SK-N-SH (cell line): ENCODE measurements at regions not wholly inside any gene's neighbourhood (a gene's known extent, or its start where the extent isn't known, plus 50 kb on each side); places are given as distances from the start of the nearest gene placed in this dataset.

Experiments used
- CTCF ChIA-PET: fragments of 300-600, 350-600 bp; formaldehyde crosslinking; extraction: SDS; loops from one replicate; lab custom pipeline; 2021; lab: Yijun Ruan, JAX
- POLR2A ChIA-PET: fragments of 350-600 bp; sonication (Branson Sonifier 250); formaldehyde crosslinking; extraction: SDS; loops from one replicate; lab custom pipeline; 2020; ENCODE audit warnings: antibody characterized with exemption, inconsistent platforms; lab: Yijun Ruan, JAX
- DNase-seq: peaks from one replicate; pipeline ENCODE4 v3.0.0; 2012
- H2AFZ ChIP-seq: fragments of 200-600 bp; sonication (generic); 2 replicates; pipeline ENCODE4 v1.8.1; 2016; ENCODE audit warnings: antibody characterized with exemption, mild to moderate bottlenecking, low read depth
- H3F3A ChIP-seq: fragments of 200-600 bp; sonication (generic); replicated peaks from 2 replicates; pipeline ENCODE3; 2016; ENCODE audit warnings: antibody characterized with exemption, mild to moderate bottlenecking; ENCODE audit not compliant: insufficient read depth
- H3K27ac ChIP-seq, 2 experiments: fragments of 200-500 bp in 1 of 2; fragments of 200-600 bp in 1 of 2; sonication (Bioruptor generic) in 1 of 2; sonication (generic), shearing (Covaris generic) in 1 of 2; 2 replicates each; pipeline versions ENCODE4 v1.5.1 to v1.6.1; 2014 to 2016; ENCODE audit warnings: low read depth in 2 of 2, inconsistent platforms in 1 of 2, low read length in 1 of 2, mild to moderate bottlenecking in 1 of 2, mixed read lengths in 1 of 2
- H3K27me3 ChIP-seq: fragments of 200-600 bp; sonication (generic), shearing (Covaris generic); 2 replicates; pipeline ENCODE4 v1.6.1; 2016; ENCODE audit warnings: mixed run types; ENCODE audit not compliant: insufficient read depth
- H3K36me3 ChIP-seq, 2 experiments: fragments of 200-500 bp in 1 of 2; fragments of 200-600 bp in 1 of 2; sonication (Bioruptor generic) in 1 of 2; sonication (generic) in 1 of 2; replicated peaks in 1 of 2; 2 replicates each; pipeline versions ENCODE3 to v1.5.1; 2014 to 2016; ENCODE audit warnings: low read length in 1 of 2, mild to moderate bottlenecking in 1 of 2; ENCODE audit not compliant: insufficient read depth in 2 of 2, control insufficient read depth in 1 of 2
- H3K4me1 ChIP-seq, 2 experiments: fragments of 200-500 bp in 1 of 2; fragments of 200-600 bp in 1 of 2; sonication (Bioruptor generic) in 1 of 2; sonication (generic), shearing (Covaris generic) in 1 of 2; 2 replicates each; pipeline versions ENCODE4 v1.5.1 to v1.6.1; 2014 to 2016; ENCODE audit warnings: low read depth in 1 of 2, low read length in 1 of 2, mixed run types in 1 of 2; ENCODE audit not compliant: insufficient read depth in 2 of 2, control insufficient read depth in 1 of 2
- H3K4me2 ChIP-seq: fragments of 200-600 bp; sonication (generic), shearing (Covaris generic); 2 replicates; pipeline ENCODE4 v1.6.1; 2017; ENCODE audit warnings: mixed run types
- H3K4me3 ChIP-seq, 2 experiments: fragments of 200-500 bp in 1 of 2; fragments of 200-600 bp in 1 of 2; sonication (Bioruptor generic) in 1 of 2; sonication (generic), shearing (Covaris generic) in 1 of 2; 2 replicates each; pipeline versions ENCODE4 v1.5.1 to v1.8.1; 2014 to 2016; ENCODE audit warnings: low read depth in 2 of 2, inconsistent platforms in 1 of 2, low read length in 1 of 2, mild to moderate bottlenecking in 1 of 2, mixed read lengths in 1 of 2, moderate library complexity in 1 of 2
- H3K79me2 ChIP-seq: fragments of 200-600 bp; sonication (generic); 2 replicates; pipeline ENCODE4 v1.8.1; 2017; ENCODE audit warnings: mild to moderate bottlenecking; ENCODE audit not compliant: insufficient read depth
- H3K9ac ChIP-seq: fragments of 200-600 bp; sonication (generic); 2 replicates; pipeline ENCODE4 v1.6.1; 2017; ENCODE audit warnings: mixed run types
- H3K9me2 ChIP-seq: fragments of 200-600 bp; sonication (generic); 2 replicates; pipeline ENCODE4 v1.6.1; 2017; ENCODE audit warnings: mixed run types
- H3K9me3 ChIP-seq: fragments of 200-600 bp; sonication (generic); 2 replicates; pipeline ENCODE4 v1.6.1; 2017; ENCODE audit warnings: mixed run types, mild to moderate bottlenecking, moderate library complexity
- H4K20me1 ChIP-seq: fragments of 200-600 bp; sonication (generic); 2 replicates; pipeline ENCODE4 v1.6.1; 2017; ENCODE audit warnings: mild to moderate bottlenecking, mixed run types; ENCODE audit not compliant: insufficient read depth
- FOXM1 ChIP-seq: IDR thresholded peaks from 2 replicates; pipeline ENCODE4 v1.4.0; 2012; ENCODE audit warnings: low read depth, mild to moderate bottlenecking
- GATA2 ChIP-seq: sonication (generic); formaldehyde crosslinking; IDR thresholded peaks from 2 replicates; pipeline ENCODE4 v1.5.0; 2020; ENCODE audit warnings: mild to moderate bottlenecking, missing genetic modification reagents
- POLR2AphosphoS5 ChIP-seq: IDR thresholded peaks from 2 replicates; pipeline ENCODE4 v1.6.1; 2012; ENCODE audit warnings: low read depth, low read length
- RCOR1 ChIP-seq: fragments of 150-350 bp; IDR thresholded peaks from 2 replicates; pipeline ENCODE4 v1.6.1; 2017; ENCODE audit warnings: antibody characterized with exemption, low read length
- WGBS: methylation state at CpG from one replicate; pipeline ENCODE4 v1.1.6; 2017; ENCODE audit warnings: low lambda C conversion rate; 5-methylcytosine and 5-hydroxymethylcytosine counted together

GRCh38 chr22:47784367-47784983, 1022.0 kb downstream of the TBC1D22A start:
- Histone ChIP-seq H3K9me2 (no peaks in the 10 kb centered on the region), H3K4me2 (no peak overlapping the region), H3F3A (peaks cover 1% of the 10 kb centered on the region), H3K36me3 (no peaks in the 10 kb centered on the region), H2AFZ (no peak overlapping the region), H3K4me3 (no peak overlapping the region), H3K79me2 (no peaks in the 10 kb centered on the region), H3K27ac (no peak overlapping the region), H3K9ac (no peak overlapping the region), H3K4me1 (no peaks in the 10 kb centered on the region; a peak in 1 of 4 replicates), H3K9me3 (no peaks in the 10 kb centered on the region), H4K20me1 (no peaks in the 10 kb centered on the region), H3K27me3 (no peaks in the 10 kb centered on the region)
- CTCF ChIA-PET, result no interaction called here
- no peak for TF ChIP-seq RCOR1
- POLR2A ChIA-PET, result no interaction called here
- no peak for DNase-seq
- 21% methylated on average over 4 of the region's 4 CpGs for WGBS

- H3K4me3 ChIP-seq, result no peak overlapping the region
- H3K9ac ChIP-seq, result no peak overlapping the region
- no peaks in the 10 kb centered on the region for H4K20me1 ChIP-seq
- no peak for DNase-seq
- no peaks in the 10 kb centered on the region for H3K9me2 ChIP-seq
- H3K9me3 ChIP-seq, result no peaks in the 10 kb centered on the region
- H3F3A ChIP-seq, result no peaks in the 10 kb centered on the region
- no peak overlapping the region for H2AFZ ChIP-seq
- no peaks in the 10 kb centered on the region for H3K27me3 ChIP-seq
- no peaks in the 10 kb centered on the region; a peak in 1 of 4 replicates for H3K4me1 ChIP-seq
- H3K27ac ChIP-seq, result no peak overlapping the region
- POLR2A ChIA-PET, result no interaction called here
- no peaks in the 10 kb centered on the region for H3K36me3 ChIP-seq
- WGBS, result 28% methylated on average over 17 of the region's 20 CpGs
- no peaks in the 10 kb centered on the region for H3K79me2 ChIP-seq
- TF ChIP-seq GATA2 (no peak), POLR2AphosphoS5 (no peak)
- CTCF ChIA-PET, result no interaction called here
- H3K4me2 ChIP-seq, result no peak overlapping the region
These were observed 1021.2 kb downstream of the TBC1D22A start for GRCh38 chr22:47783433-47784366.

GRCh38 chr22:47782328-47783075, 1020.1 kb downstream of the TBC1D22A start:
- TF ChIP-seq FOXM1, result no peak
- TF ChIP-seq, all 33 proteins: peak for 0

More at GRCh38 chr22:47782328-47783075, 1020.1 kb downstream of the TBC1D22A start:
- Histone ChIP-seq H3K4me3 (no peak overlapping the region), H3K9me3 (no peaks in the 10 kb centered on the region), H3K27ac (no peak overlapping the region), H4K20me1 (no peaks in the 10 kb centered on the region), H3K4me1 (no peaks in the 10 kb centered on the region; a peak in 1 of 4 replicates), H2AFZ (no peak overlapping the region), H3K4me2 (no peak overlapping the region), H3K9ac (no peak overlapping the region), H3F3A (no peaks in the 10 kb centered on the region), H3K9me2 (no peaks in the 10 kb centered on the region), H3K27me3 (no peaks in the 10 kb centered on the region), H3K79me2 (no peaks in the 10 kb centered on the region), H3K36me3 (no peaks in the 10 kb centered on the region)
- ChIA-PET POLR2A (no interaction called here), CTCF (no interaction called here)
- 16% methylated on average over 13 of the region's 15 CpGs for WGBS
- no peak for DNase-seq
